OCI-LY7 (cell line): ENCODE measurements at regions not wholly inside any gene's neighbourhood (a gene's known extent, or its start where the extent isn't known, plus 50 kb on each side); places are given as distances from the start of the nearest gene placed in this dataset.

ENCODE experiments used
- CTCF ChIP-seq: fragments of 200-600 bp; sonication (generic); conservative IDR thresholded peaks from 2 replicates; pipeline ENCODE4 v1.5.1; 2014; ENCODE audit warnings: mild to moderate bottlenecking, antibody characterized with exemption, low read length, moderate library complexity, mixed read lengths
- EZH2phosphoT487 ChIP-seq: fragments of 200-600 bp; sonication (generic); IDR thresholded peaks from 2 replicates; pipeline ENCODE4 v1.6.1; 2018; ENCODE audit warnings: low read depth, borderline replicate concordance, mild to moderate bottlenecking, mixed run types, antibody characterized with exemption, low read length, moderate library complexity, mixed read lengths

GRCh38 chr13:37274569-37275497, 169.4 kb upstream of the CSNK1A1L start:
- TF ChIP-seq CTCF, result no peak
- no peak for TF ChIP-seq EZH2phosphoT487
